Nucleus accumbens (tissue), 56 donors: ENCODE measurements at regions not wholly inside any gene's neighbourhood (a gene's known extent, or its start where the extent isn't known, plus 50 kb on each side); places are given as distances from the start of the nearest gene placed in this dataset.

ENCODE experiments used
- DNase-seq, 56 donors: peaks; one replicate each; lab custom pipeline; 2025; lab: John Stamatoyannopoulos, UW

DNA sequence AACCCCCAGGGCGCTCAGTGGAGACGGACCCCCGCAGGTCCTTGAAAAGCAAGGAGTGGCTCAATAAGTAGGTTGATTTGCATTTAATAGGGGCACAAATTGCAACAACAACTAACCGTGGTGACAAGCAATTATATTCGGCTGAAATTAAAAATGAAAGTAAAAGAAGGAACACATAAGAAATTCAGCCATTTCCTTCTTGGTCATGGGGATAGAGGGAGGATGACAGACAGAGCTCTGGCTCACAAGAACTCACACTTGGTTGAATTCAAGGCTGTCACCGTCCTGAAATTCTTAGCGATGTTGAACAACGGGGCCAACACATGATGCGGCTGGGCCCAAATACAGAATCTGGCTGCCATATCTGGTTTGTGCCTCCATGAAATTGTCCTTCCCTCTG is 129.0 kb downstream of the EDN3 start:
- DNase-seq = no peak

DNA sequence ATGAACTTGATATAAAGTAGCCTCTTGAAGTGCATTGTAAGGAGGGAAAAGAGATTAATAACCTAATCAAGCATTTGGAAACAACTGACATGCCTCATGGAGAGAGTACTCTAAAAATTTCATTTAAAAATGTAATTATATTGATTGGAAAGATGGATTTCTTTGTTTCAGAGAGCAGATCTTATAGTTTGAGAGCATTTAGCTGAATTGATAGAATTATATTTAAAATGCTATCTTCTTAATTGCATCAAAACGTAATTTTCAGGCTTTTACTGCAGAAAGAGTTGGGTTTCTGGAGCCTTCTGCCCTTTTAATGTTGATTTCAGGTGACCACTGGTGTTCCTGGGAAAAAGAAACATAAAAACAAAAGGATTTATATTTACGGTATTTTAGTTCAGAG is 130.6 kb downstream of the EDN3 start:
- DNase-seq = no peak

DNA sequence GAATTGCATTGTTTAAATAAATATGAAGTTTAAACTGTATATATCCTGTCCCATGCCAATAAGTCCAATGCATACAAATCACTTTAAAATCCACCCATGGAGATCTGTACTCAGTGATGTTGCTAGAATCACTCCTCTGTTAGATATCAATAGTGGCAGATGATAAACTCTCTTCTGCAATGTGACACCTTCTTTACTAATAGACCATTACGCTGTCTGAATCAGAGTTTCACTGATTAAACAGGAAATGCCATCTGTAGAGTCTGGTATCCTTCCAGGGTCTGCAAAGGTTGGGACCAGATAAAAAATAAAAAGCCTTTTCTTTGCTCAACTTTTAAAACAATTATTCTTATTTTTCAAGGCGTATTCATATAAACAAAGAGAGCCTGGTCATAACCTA is 134.5 kb downstream of the EDN3 start:
- no peak for DNase-seq

DNA sequence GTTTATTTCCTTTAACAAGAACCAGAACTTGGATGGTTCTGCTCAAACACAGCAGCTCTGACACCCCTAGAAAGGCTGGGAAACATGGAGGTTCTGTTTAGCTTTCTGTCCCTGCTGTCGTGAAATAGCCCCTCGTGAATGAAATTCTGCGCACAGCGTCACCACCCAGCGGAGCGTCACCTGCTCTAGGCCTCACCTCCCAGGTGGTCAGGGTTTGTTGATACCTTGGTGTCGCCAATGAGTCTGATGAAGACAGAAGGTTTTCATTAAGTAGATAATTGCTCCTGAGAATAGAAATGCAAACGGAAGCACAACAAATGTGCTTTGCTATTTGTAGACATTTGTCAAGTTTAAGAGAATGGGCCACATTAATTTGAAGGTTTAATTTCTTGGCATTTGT is 135.1 kb downstream of the EDN3 start:
- no peak for DNase-seq

DNA sequence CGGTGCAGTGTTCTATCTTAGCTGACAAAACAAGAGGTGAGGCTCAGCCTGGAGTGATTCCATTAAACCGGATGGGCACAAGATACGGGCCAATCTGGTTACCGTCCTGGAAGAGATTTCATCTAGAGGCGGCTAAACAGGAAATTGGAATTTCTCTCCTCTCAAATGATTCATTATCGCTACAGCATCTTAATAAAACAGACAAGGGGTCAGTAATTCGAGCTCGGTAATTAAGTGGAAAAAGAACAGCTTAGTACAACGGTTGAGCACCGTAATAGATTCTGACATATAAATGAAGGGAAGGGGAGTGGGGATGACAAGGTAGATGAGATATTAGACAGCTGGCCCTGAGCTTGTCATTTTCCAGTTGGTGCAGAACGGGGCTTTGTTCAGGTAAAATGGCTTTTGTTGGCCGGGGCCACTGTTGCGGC is 137.2 kb downstream of the EDN3 start:
- DNase-seq = no peak

DNA sequence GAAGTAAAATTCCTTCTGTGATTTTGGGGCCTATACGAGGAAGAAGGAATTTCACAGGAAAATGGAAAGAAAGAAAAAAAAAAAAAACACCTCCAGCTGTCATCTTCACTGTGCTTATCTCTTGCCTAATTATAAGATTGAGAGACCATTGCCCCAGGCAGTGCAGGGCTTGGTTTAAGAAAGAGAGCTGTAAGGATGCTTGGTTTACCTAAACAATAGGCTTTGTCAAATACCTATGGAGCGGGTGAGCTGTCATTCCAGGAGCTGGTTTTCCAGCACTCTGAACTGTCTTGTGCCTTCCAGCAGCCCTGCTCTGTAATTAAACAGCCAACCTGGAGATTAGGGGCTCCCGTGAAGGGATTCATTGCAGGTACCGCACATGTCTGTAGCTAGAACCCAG is 137.8 kb downstream of the EDN3 start:
- no peak for DNase-seq

DNA sequence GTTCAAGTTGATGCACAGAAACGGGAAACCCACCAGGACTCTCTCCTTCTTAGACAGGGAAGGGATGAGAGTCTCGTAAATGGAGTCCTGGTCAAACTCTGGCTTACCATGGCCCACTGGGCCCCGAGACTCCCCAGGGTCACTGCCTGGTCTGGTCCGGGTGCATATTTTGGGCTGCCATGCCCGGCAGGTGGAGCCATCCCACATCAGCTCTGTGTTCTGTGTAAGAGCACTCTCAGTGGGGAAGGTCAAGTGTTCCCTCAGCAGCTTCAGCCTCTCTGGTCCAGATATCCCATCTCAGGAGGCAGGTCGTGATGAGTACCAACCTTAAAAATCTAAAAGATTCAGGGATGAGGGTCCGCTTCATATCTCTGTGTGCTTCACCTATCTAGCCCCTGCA is 138.8 kb downstream of the EDN3 start:
- no peak for DNase-seq

DNA sequence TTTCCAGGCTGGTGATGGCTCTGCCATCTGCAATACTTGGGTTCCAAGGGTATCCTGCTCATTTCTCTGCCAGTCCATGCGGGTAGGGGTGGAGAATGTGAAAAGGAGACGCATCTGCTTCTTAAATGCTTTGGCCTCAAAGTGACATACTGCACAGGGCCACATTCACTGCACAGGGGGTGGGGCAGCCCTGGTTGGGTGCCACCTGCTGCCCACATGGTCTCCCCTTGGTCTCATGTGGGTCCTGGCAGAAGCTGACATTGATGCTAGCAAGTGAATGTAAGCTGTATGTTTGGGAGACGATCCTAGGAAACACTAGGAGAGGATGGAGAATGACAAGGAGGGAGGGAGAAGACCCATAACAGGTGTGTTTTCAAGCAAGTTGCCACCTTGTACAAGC is 140.9 kb downstream of the EDN3 start:
- no peak for DNase-seq

DNA sequence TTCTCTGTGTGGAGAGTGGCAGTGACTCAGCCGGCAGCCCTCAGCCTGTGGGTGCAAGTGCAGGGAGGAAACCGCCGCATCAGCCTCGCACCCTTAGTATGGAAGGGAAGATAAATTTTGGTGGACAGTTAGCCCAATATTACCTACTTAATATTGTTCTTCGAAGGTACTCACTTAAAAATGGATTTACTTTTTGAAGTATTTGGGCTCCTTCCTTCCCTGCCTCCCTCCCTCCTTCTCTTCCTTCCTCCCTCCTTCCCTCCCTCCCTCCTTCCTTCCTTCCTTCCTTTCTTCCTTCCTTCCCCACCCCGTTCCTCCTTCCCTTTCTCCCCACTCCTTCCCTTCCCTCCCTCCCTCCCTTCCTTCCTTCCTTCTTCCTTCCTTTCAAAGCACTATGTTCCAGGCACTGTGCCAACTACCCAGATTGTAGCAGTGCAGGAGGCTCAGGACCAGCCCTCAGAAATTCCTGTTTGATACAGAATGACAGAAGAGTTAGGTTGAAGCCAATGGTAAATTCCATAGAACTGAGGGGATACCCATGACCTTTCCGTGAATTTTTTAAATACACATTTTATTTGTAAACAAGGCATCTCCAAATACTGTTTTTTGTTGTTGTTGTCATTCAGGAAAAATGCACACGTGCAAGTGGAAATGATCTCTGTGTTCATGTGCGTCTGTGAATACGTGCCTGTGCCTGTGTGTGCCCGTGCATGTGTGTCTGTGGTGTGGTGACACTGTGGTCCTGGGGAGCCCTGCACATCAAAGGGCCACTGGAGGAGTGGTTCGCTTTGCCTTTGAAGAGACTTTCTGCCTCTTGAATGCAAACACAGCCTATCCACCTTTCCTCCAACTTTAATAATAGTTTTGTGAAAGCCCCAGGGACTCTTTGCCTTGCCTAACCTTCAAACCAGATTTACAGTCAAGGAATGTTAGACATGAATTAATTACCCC is 141.7 kb downstream of the EDN3 start:
- DNase-seq = no peak

DNA sequence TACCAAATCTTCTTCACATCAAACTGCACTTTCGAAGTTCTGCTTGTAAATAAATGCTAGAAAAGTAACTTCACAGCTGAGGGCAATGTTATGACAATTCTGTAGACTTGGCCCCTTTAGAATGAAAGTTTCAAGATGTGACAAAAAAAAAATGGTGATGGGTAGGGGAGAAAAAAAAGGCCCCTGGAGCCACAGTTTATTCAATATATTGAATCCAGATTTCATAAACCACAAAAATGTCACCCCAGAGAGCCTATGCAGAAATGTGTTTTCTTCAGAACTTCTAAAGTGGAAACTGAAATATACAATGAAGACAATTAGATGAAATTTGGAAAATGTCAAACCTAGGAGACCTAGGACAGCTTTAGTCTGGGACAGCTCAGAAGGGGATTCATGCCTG is 143.1 kb downstream of the EDN3 start:
- no peak for DNase-seq

DNA sequence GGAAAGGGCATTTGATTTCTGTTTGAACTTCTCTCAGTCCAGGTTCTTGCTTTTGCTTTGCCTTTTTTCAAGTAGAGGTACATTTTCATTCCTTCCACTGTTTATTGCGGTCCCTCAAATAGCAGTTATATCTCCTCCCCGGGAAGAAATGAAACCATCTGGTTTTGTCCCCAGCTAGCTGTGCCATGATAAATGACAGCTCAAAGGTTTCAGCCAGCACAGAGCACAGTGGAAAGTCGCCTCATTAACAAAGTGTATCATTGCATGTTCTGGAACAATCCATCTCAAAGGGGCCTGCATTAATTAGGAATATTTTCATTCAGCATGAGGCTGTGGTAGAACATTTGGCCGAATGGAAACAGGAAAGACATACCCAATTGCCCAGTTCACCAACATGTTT is 146.0 kb downstream of the EDN3 start:
- DNase-seq = no peak

DNA sequence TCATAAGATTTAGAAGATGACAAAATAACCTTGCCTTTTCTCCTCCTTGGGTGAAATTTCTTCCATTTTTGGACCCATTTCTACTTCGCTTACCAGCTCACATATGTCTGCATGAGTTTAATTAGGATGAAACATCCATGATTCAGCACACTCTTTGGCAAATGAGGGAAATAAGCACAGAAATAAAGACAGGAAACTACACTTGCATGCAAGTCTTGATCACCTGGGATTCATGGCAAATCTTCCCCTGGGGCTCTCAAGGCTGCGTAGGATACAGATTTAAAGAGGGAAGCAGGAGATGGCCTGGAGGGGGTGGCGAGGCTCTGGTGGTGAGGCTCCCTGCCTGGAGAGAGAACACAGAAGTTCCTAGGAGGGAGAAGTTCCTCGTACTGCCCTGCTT is 147.8 kb downstream of the EDN3 start:
- DNase-seq = no peak

DNA sequence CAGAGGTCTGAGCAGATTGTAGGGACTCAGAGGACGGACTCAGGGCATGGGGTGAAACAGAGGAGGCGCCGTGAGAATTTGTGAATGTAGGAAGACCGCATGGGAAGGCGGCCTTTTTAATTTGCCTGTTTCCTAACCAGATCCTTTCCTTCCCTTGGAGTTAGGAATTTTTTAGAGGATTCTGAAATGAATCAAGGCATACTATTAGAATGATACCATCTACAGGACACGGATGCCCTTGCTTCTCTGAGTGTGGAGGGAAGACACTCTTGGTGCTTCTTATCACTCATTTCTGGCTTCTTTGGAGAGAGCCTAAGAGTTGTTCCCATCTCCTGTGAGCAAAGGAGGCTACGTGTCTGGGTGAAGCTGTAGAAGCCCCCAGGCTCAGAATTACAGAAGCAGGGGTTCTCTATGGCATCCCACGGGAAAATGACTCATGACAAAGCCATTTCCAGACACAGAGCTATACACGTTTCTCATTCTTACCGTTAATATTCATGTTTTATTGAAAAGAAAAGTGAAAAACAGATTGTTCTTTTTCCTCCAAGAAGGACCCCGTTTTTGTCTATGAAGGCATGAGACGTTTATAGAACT is 148.5 kb downstream of the EDN3 start:
- no peak for DNase-seq

DNA sequence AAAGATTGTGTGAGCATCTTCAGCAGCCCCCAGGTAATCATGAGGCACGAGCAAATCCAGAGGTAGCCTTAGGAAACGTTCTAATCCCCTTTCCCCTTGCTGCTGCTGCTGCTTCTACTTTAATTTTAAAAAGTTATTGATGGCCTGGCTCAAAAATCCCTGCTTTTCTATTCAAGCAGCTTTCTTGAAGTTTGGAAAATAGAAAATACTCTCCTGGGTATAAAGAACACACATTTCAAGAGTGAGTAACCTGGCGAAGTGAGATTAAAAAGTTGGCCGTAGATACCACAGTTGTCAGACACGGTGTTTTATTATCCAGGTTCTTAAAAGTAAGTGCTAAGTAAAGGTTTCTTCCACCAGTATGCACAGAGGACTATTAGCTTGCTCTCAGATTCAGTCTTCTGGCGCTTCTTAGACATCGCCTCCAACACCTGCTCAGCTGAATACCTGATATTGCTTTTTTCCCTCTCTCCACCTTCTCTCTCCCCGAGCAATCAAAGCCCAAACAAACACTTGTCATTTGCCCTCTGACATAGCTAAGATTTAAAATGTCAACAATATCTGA is 150.7 kb downstream of the EDN3 start:
- DNase-seq = no peak

DNA sequence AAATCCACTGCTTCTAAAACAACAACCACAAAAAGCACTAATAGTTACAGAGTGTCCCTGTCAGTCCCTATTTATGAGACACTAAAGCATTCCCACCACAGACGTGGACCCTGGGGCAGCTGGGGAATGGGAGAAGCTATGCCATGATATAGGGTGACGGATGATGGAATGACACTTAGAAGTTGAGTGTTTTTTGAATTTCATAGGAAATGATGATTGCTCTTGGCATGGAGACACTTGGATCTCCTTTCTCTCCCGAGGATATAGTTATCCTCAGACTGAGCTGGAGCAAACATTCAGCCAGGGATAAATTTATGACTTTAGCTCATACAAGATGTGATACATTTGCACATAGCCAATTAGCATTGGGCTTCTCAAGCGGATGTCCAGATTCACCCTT is 151.2 kb downstream of the EDN3 start:
- DNase-seq = no peak

DNA sequence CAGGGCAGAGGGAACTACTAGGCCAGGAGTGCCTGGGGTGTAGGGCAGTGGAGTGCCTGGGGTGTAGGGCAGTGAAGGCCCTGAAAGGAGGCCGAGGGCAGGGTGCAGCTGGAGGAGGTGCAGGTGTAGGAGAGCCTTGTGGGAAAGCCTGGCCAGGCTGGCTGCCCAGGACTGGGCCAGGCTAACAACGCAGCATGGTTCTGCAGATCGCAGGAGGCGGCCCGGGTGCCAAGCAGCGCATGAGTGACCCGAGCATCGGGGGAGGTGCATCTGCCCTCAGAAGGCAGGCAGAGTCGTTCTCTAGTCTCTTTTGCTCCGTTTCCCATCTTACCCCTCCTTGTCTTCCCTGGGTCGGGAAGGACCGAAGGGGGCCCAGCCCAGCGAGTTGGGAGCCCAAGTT is 151.5 kb upstream of the PHACTR3 start:
- DNase-seq = no peak

DNA sequence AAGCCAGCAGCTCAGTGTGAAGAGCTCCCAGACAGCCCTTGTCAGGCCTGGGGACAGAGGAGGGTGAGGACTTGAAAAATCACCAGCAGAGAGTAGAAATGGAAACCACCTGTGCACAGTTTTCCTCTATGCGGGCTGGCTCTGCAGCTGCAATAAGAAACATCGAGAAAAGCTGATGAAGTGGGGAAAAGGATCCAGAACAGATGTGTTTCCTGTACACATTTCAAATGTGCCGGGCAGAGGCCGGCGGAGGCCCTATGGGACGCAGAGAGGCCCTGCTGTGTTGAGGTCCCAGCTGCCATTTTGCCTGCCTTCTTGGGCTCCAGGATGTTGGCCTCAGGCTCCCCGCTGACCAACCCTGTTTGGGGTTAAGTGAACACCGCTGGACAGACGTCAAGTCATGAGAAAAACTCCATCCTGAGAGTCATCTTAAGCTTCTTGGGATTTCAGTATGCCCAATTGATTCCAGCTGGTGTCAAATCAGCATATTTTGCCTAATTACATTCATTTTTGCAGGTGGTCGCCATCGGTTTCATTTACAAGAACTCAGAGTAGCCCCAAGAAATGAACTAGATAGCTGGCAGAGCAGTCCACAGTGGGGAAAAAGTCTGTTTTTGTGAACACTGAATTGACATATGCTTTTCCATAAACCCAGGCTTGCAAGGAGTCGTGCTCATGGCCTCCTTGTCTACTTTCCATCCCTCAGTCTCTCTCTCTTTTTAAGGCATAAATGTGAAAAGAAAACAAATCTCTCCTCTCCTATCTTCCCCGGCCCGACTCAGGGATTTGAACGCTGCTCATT is 150.4 kb upstream of the PHACTR3 start:
- DNase-seq = no peak

DNA sequence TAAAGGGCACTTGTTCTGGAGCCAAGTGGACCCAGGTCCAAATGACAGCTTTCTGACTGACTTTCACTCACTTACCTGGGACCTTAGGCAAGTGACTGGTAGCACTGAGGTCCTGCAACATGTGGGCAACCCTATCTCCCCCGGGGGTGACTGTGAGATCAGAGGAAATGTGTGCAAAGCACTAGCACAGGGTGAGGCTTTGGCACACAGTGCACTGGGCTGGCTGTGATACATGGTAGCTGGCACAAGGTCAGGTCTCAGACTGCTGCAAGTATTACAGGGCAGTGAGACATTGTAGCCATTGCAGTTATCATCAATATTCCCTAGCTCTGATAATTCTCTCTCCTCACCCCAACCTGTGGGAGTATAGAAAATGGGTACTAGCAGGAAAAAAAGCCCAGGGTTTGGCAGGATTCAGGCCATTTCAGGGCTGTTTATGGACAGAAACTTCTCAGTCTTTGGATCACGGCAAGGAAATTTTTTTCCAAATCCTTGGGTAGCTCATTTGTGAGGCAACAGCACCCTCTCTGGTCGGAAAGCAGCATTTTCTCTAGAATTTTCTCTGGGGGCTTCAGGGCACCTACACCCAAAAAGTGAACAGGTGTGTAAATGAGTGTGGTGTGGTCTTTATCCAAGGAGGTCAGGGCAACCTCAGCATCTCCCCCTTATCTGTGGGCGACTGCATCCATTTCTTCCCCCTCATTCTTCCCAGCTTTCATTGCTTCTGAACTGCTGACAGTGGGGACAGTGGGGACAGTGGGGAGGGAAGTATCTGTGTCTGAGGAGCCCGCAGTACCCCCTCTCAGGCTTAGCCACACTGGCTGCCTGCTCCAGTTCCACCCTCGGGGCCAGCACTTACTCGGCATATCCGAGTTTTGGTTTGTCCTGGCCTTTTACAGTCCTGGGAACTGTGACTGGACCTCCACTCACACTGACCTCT is 148.7 kb upstream of the PHACTR3 start:
- peak in 19 of 56 donors; percentile 4 to 43 (median 13) for DNase-seq

DNA sequence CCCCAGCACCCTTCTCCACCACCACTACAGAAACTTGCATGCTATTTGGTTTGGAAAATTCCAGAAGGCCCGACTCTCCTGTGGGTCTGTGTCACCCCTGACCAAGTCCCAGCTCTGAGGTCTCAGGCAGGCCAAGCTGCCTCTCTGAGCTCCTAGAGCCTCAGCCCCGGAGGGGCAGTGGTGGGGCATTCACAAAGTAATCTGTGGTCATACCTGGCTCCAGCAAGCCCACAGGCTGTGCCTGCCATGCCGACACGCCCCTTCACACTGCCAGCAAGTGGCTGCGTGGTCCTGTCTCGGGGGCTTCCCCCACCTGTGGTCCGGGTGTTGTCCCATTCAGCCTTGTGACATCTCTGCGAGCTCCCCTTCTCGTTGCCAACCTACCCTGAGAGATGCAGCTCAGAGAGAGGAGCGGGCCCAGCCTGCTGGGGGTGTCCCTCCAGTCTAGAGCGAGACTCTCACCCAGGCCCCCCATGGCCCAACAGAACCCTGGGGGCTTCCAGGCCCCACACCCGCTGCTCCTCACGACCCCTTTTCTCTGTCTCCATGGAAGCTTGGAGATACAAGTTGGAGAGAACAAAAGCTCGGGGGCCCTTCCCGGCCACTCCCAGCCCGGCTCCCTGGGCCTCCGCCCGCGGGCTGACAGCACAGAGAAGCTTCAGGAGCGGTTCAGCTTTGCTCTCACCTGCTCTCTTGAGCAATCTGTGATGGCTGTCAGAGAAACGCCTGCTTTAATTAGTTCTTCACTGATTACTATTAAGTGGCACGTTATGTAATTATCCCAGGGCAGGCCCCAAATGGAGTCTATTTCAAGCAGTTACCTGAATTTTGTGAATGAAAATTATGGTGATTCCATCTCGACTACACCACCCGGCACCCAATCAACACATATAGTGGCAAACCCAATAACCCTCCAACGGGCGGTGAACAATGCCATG is 147.7 kb upstream of the PHACTR3 start:
- peak in 1 of 56 donors; percentile 10 for DNase-seq
